Neutrophil (primary cell): ENCODE measurements at regions not wholly inside any gene's neighbourhood (a gene's known extent, or its start where the extent isn't known, plus 50 kb on each side); places are given as distances from the start of the nearest gene placed in this dataset.

ENCODE experiments used
- H3K27ac ChIP-seq: fragments of 200-600 bp; sonication (generic); 2 replicates; pipeline ENCODE4 v1.5.1; 2016; ENCODE audit warnings: mild to moderate bottlenecking, moderate library complexity
- H3K27me3 ChIP-seq: fragments of 200-600 bp; sonication (generic); 2 replicates; pipeline ENCODE4 v1.6.0; 2016; ENCODE audit warnings: mild to moderate bottlenecking
- H3K36me3 ChIP-seq: fragments of 200-600 bp; sonication (generic); 2 replicates; pipeline ENCODE4 v1.5.1; 2017
- H3K4me1 ChIP-seq, 2 experiments: fragments of 200-600 bp in 1 of 2; sonication (generic) in 1 of 2; 1 replicate in 1 of 2; 2 replicates in 1 of 2; pipeline versions ENCODE4 v1.5.1 to v1.6.1; 2013 to 2016; ENCODE audit warnings: low read depth in 1 of 2, low read length in 1 of 2, mild to moderate bottlenecking in 1 of 2, moderate library complexity in 1 of 2; ENCODE audit not compliant: control insufficient read depth in 1 of 2, insufficient read depth in 1 of 2
- H3K4me3 ChIP-seq, 2 experiments: fragments of 200-600 bp in 1 of 2; sonication (generic) in 1 of 2; 1 replicate in 1 of 2; 2 replicates in 1 of 2; pipeline ENCODE4 v1.5.1; 2013 to 2016; ENCODE audit warnings: low read depth in 1 of 2, low read length in 1 of 2, mild to moderate bottlenecking in 1 of 2, moderate library complexity in 1 of 2
- H3K9me3 ChIP-seq: fragments of 200-600 bp; sonication (generic); 2 replicates; pipeline ENCODE4 v1.5.1; 2016
- TF ChIP-seq, protein P1 (sequence below): fragments of 200-600 bp; sonication (generic); IDR thresholded peaks from 2 replicates; pipeline ENCODE4 v1.5.1; 2016; ENCODE audit warnings: antibody characterized with exemption

DNA sequence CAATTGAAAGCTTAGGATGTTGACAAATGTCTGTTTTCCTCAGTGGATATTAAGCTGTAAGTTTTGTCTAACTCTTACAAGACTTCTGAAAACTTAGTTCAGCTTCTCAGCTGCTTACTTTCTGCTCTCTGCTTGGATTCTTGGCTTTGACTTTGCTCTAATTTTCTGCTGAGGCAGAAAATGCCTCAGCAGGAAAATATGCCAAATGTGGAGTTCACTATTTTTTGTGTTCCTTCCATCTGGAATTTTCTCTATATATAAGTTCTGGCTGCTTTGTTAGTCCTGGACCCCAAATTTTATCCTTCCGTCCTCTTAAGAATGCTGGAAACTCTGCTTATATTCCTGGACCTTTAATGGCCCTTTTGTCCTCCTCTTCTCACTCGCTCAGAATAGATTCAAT lies 352.6 kb upstream of the NWD2 start:
- H3K4me1 ChIP-seq, result no peaks in the 10 kb centered on the region
- no peaks in the 10 kb centered on the region for H3K9me3 ChIP-seq
- TF ChIP-seq, protein P1, sequence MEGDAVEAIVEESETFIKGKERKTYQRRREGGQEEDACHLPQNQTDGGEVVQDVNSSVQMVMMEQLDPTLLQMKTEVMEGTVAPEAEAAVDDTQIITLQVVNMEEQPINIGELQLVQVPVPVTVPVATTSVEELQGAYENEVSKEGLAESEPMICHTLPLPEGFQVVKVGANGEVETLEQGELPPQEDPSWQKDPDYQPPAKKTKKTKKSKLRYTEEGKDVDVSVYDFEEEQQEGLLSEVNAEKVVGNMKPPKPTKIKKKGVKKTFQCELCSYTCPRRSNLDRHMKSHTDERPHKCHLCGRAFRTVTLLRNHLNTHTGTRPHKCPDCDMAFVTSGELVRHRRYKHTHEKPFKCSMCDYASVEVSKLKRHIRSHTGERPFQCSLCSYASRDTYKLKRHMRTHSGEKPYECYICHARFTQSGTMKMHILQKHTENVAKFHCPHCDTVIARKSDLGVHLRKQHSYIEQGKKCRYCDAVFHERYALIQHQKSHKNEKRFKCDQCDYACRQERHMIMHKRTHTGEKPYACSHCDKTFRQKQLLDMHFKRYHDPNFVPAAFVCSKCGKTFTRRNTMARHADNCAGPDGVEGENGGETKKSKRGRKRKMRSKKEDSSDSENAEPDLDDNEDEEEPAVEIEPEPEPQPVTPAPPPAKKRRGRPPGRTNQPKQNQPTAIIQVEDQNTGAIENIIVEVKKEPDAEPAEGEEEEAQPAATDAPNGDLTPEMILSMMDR, result no peak
- H3K4me3 ChIP-seq, result no peak overlapping the region
- no peaks in the 10 kb centered on the region for H3K27me3 ChIP-seq
- H3K36me3 ChIP-seq, result no peaks in the 10 kb centered on the region
- H3K27ac ChIP-seq, result no peak overlapping the region

DNA sequence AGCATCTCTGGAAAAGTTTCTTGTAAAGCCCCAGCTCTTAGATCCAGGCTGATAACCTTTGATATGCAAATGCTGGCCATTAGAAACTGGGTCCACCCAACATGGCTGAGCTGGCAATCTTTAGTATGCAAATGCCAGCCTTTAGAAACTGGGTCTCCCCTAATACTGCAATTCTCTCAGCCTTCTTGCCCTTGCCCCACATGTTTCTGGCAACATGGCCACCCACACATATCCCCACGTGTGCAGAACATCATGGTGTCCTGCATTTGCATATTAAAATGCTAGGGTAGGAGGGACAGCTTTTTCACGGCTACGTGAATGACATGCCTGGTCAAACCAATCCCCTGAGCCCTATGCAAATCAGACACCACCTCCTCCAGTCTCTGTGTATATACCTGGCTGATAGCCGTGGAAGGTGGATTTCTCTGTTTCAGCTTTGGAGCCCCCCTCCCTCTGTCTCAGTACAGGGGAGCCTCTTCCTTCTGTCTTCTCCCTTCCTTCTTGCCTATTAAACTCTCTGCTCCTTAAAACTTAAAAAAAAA lies 344.0 kb upstream of the NWD2 start:
- H3K27ac ChIP-seq, result no peak overlapping the region
- TF ChIP-seq, protein P1, result no peak
- no peaks in the 10 kb centered on the region for H3K9me3 ChIP-seq
- no peaks in the 10 kb centered on the region for H3K36me3 ChIP-seq
- no peak overlapping the region for H3K4me3 ChIP-seq
- H3K27me3 ChIP-seq, result no peaks in the 10 kb centered on the region
- no peaks in the 10 kb centered on the region for H3K4me1 ChIP-seq

DNA sequence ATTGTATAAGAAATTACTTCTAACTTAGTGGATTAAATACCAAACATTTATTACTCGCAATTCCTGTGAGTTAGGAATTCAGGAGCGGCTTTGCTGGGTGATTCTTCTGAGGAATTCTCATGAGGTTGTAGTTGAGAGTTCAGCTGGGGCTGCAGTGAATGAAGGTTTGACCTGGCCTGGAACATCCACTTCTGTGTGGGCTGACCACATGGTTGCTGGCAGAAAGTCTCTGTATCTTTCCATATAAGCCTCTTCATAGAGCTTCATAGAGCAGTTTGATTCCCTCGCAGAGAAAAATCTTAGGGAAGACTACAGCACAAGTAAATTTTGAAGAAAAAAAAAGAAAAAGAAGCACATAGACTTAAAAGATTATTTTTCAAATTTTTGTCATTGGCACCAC lies 339.7 kb upstream of the NWD2 start:
- TF ChIP-seq, protein P1, result no peak
- no peaks in the 10 kb centered on the region for H3K36me3 ChIP-seq
- no peaks in the 10 kb centered on the region for H3K27me3 ChIP-seq

DNA sequence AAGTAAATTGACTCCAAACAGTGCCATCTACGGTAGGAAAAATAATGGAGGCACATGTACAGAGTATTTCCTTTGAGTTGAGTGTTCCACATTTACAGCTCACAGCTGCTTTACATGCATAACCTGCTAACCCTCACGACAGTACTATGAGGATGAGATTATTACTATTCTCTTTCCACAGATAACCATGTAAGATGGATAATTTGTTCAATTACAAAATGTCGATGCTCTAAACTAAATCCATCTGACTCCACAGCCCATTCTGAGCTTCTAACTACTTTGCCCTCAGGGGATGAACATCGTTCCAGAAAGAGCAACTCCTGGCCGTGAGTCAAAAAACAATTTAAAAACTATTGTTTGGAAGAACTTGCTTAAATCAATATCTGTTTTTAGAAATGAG lies 330.4 kb upstream of the NWD2 start:
- Histone ChIP-seq H3K4me3 (no peak overlapping the region), H3K36me3 (no peaks in the 10 kb centered on the region), H3K9me3 (no peaks in the 10 kb centered on the region), H3K27me3 (no peaks in the 10 kb centered on the region), H3K27ac (no peak overlapping the region), H3K4me1 (no peaks in the 10 kb centered on the region)
- TF ChIP-seq, protein P1, result no peak

More for the DNA sequence above, 339.7 kb upstream of the NWD2 start:
- Histone ChIP-seq H3K4me3 (no peak overlapping the region), H3K27ac (no peak overlapping the region), H3K9me3 (no peaks in the 10 kb centered on the region), H3K4me1 (no peaks in the 10 kb centered on the region)

DNA sequence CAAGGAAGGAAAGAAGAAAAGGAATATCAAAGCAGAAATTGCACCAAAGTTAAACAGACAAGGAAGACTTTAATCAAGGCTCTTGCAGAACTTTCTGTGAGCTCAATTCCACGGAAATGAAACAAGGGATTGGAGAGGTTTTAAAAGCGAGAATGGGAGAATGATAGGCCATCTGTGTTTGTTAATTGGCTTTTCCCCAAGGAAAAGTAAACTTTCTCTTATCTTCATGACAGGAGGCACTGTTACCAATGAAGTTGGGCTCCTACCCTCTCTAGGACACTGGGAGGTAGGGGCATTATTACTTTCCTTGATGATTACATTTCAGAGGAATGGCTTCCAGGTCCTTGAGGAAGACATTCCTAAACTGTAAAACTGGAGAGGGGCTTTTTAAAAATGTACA lies 328.8 kb upstream of the NWD2 start:
- no peaks in the 10 kb centered on the region for H3K4me1 ChIP-seq
- H3K36me3 ChIP-seq, result no peaks in the 10 kb centered on the region
- H3K9me3 ChIP-seq, result no peaks in the 10 kb centered on the region
- no peak overlapping the region for H3K4me3 ChIP-seq
- TF ChIP-seq, protein P1, result no peak
- H3K27me3 ChIP-seq, result no peaks in the 10 kb centered on the region
- no peak overlapping the region for H3K27ac ChIP-seq

DNA sequence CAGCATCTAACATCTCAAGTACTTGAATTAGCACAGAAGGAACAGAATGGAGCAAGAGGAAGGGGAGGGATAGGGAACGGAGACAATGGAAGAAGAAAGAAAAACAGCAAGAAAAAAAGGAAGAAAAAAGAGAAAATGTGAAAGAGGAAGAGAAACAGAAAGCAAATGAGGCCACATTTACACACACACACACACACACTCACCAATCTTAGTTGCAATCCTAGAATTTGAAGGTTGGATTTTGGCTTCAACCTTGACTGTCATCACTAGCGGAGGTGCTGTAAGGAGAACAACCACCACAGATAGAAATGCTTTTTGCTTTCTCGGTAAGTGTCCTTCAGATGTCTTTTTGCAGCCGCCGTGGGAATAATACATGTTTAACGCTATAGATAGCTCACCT lies 327.1 kb upstream of the NWD2 start:
- Histone ChIP-seq H3K36me3 (no peaks in the 10 kb centered on the region), H3K27ac (no peak overlapping the region), H3K9me3 (no peaks in the 10 kb centered on the region), H3K4me1 (no peaks in the 10 kb centered on the region), H3K4me3 (no peak overlapping the region), H3K27me3 (no peaks in the 10 kb centered on the region)
- TF ChIP-seq, protein P1, result no peak
